ENCODE measurements at regions not wholly inside any gene's neighbourhood (a gene's known extent, or its start where the extent isn't known, plus 50 kb on each side); places are given as distances from the start of the nearest gene placed in this dataset.
"Not testable (repeated sequence)": the region's sequence is repeated elsewhere in the genome, so short reads cannot be mapped to it uniquely, and the experiment has no call there.

DNA sequence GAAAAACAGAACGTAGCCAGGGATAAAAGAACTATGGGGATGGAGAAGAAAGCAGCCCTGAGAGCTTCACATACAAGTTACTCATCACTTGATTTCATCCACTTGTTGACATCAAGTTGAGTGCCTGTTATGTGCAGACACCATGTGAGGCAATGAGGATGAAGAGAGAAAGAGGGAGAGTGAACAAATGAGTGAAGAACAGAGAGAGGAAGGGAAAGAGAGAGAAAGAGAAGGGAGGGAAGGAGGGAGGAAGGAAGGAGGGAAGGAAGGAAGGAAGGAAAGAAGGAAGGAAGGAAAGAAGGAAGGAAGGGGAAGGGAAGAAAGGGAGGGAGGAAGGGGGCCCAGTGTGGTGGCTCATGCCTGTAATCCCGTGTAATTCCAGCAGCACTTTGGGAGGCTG lies 72.3 kb upstream of the SMAD3 start:
- Histone ChIP-seq H3K9ac (ENCODE audit: low read length) (no peak overlapping the region), H3K9me3 (ENCODE audit: control insufficient read depth, low read length) (peaks cover 16% of the 10 kb centered on the region), H3K4me1 (ENCODE audit: control insufficient read depth, insufficient read depth, low read length) (peaks cover 11% of the 10 kb centered on the region), H3K27me3 (replicated peaks; ENCODE audit: control insufficient read depth, insufficient read depth, low read length) (no peaks in the 10 kb centered on the region), H3K4me3 (ENCODE audit: low read length) (no peak overlapping the region), H3K36me3 (ENCODE audit: control insufficient read depth, insufficient read depth, low read length, severe bottlenecking) (no peaks in the 10 kb centered on the region)
- no peak for DNase-seq (ENCODE audit: low read depth)

DNA sequence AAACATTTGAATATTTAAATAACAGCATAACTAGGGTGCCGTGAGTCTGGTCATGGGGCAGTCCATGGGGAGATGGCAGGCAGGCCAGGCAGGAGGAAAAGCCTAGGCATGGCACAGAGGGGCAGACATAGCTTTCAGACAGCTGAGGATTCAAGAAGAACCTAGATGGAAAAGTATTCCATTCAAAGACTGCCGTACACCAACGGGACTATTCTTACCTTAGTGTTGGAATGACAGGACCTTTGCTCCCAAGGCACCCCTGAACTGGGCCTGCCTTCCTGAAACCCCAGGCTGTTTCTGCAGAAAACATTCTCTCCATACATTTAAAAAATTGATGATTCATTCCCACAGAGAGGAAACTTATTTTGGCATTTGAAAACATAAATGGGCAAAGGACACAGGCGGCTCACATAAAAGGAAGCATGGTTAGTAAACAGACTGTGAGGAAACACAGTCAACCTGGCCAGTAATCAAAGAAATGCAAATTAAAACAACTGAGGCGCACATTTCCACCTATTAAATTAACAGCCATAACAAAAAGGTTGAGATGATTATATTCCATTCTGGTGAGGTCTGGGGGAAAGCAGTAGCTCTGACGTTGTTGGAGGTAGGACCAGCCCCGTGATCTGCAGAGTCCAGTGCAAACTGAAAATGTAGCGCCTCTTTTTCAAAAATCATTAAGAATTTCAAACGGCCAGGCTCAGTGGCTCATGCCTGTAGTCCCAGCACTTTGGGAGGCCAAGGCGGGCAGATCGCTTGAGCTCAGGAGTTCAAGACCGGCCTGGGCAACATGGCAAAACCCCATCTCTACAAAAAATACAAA lies 71.3 kb upstream of the SMAD3 start:
- H3K4me1 ChIP-seq (ENCODE audit: control insufficient read depth, insufficient read depth, low read length), result peaks cover 11% of the 10 kb centered on the region
- no peak for DNase-seq (ENCODE audit: low read depth)
- H3K27me3 ChIP-seq (replicated peaks; ENCODE audit: control insufficient read depth, insufficient read depth, low read length), result no peaks in the 10 kb centered on the region

DNA sequence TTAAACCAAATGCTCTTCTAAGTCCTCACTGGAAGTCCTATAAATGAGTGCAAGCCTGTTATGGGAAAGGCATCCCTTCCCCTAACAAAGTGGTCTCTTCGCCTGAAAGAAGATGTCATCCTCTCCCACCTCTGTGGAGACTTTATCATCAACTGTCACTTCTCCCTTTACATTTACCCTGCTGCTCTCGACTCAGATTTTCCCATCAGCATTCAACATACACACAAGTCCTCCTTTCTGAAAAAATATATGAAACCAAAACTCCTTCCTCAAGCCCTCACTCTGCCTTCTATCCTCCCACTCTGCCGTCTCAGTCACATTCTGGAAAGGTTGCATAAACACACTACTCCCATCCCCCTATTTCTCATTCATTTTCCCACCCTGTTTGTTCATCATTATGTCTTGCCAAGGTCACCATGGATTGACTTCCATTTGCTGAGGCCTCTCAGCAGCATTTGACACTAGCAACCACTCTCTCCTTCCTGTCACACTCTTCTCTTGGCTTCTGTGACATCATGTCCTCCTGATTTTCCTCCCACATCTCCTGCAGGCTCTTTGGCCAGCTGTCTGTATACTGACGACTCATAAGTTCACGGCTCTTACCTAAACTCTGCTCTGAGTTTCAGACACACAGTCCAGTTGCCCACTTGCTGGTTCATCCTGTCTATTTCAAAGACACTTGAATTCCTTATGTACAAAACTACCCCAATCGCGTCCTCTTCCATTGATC lies 70.3 kb upstream of the SMAD3 start:
- H3K4me3 ChIP-seq (ENCODE audit: low read length), result no peak overlapping the region

More for the DNA sequence above, 71.3 kb upstream of the SMAD3 start:
- no peaks in the 10 kb centered on the region for H3K36me3 ChIP-seq (ENCODE audit: control insufficient read depth, insufficient read depth, low read length, severe bottlenecking)
- peaks cover 12% of the 10 kb centered on the region for H3K9me3 ChIP-seq (ENCODE audit: control insufficient read depth, low read length)
- no peak overlapping the region for H3K4me3 ChIP-seq (ENCODE audit: low read length)
- no peak overlapping the region for H3K9ac ChIP-seq (ENCODE audit: low read length)

DNA sequence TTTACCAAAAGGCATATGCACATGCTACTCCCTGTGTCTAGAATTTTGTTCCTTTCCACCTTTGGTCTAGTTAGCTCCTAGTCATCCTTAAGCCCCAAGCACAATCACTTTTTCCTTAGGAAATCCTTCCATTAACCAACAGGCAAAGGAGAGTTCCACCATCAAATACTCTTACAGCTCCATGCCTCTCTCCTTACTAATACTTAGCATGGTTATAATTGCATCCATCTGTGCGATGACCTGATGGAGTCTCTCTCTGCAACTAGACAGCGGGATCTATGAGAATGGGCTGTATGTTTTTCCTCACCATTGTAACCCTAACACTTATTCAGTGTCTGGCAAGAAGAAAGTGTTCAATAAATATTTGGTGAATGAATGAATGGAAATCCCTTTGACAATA lies 69.3 kb upstream of the SMAD3 start:
- no peak overlapping the region for H3K9ac ChIP-seq (ENCODE audit: low read length)
- H3K4me3 ChIP-seq (ENCODE audit: low read length), result no peak overlapping the region
- no peaks in the 10 kb centered on the region for H3K9me3 ChIP-seq (ENCODE audit: control insufficient read depth, low read length)
- H3K36me3 ChIP-seq (ENCODE audit: control insufficient read depth, insufficient read depth, low read length, severe bottlenecking), result no peaks in the 10 kb centered on the region
- peak; percentile 55 for DNase-seq (ENCODE audit: low read depth)
- H3K4me1 ChIP-seq (ENCODE audit: control insufficient read depth, insufficient read depth, low read length), result peaks cover 11% of the 10 kb centered on the region
- H3K27me3 ChIP-seq (replicated peaks; ENCODE audit: control insufficient read depth, insufficient read depth, low read length), result no peaks in the 10 kb centered on the region

More for the DNA sequence above, 70.3 kb upstream of the SMAD3 start:
- Histone ChIP-seq H3K27me3 (replicated peaks; ENCODE audit: control insufficient read depth, insufficient read depth, low read length) (no peaks in the 10 kb centered on the region), H3K9ac (ENCODE audit: low read length) (no peak overlapping the region), H3K4me1 (ENCODE audit: control insufficient read depth, insufficient read depth, low read length) (peaks cover 11% of the 10 kb centered on the region), H3K9me3 (ENCODE audit: control insufficient read depth, low read length) (peaks cover 3% of the 10 kb centered on the region), H3K36me3 (ENCODE audit: control insufficient read depth, insufficient read depth, low read length, severe bottlenecking) (no peaks in the 10 kb centered on the region)
- peak; percentile 32 for DNase-seq (ENCODE audit: low read depth)

DNA sequence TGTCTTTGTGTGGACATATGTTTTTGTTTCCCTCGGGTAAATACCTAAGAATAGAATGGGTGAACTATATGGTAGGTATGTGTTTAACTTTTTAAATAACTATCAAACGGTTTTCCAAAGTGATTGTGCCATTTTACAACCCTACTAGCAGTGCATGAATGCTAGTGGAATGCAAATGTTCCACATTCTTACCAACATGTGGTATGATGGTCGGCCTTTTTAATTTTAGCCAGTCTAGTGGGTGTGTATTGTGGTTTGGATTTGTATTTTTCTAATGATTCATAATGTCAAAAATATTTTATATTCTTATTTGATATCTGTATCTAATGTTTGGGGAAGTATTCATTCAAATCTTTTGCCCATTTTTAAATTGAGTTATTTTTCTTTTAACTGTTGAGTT lies 68.2 kb upstream of the SMAD3 start:
- H3K4me3 ChIP-seq (ENCODE audit: low read length), result no peak overlapping the region
- H3K36me3 ChIP-seq (ENCODE audit: control insufficient read depth, insufficient read depth, low read length, severe bottlenecking), result no peaks in the 10 kb centered on the region
- H3K4me1 ChIP-seq (ENCODE audit: control insufficient read depth, insufficient read depth, low read length), result peaks cover 11% of the 10 kb centered on the region
- no peaks in the 10 kb centered on the region for H3K27me3 ChIP-seq (replicated peaks; ENCODE audit: control insufficient read depth, insufficient read depth, low read length)
- H3K9ac ChIP-seq (ENCODE audit: low read length), result no peak overlapping the region
- peak; percentile 84 for DNase-seq (ENCODE audit: low read depth)
- no peaks in the 10 kb centered on the region for H3K9me3 ChIP-seq (ENCODE audit: control insufficient read depth, low read length)

DNA sequence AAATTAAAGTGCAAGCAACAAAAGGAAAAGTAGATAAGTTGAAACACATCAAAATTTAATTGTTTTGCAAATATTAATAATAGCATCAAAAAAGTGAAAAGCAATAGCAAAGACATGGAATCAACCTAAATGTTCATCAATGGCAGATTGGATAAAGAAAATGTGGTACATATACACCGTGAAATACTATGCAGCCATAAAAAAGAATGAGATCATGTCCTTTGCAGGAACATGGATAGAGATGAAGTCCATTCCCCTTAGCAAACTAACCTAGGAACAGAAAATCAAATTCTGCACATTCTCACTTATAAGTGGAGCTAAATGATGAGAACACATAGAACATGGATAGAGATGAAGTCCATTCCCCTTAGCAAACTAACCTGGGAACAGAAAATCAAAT lies 67.2 kb upstream of the SMAD3 start:
- peaks cover 11% of the 10 kb centered on the region for H3K4me1 ChIP-seq (ENCODE audit: control insufficient read depth, insufficient read depth, low read length)
- H3K36me3 ChIP-seq (ENCODE audit: control insufficient read depth, insufficient read depth, low read length, severe bottlenecking); DNase-seq (ENCODE audit: low read depth); H3K9me3 ChIP-seq (ENCODE audit: control insufficient read depth, low read length); H3K4me3 ChIP-seq (ENCODE audit: low read length); H3K27me3 ChIP-seq (replicated peaks; ENCODE audit: control insufficient read depth, insufficient read depth, low read length); H3K9ac ChIP-seq (ENCODE audit: low read length): not testable (repeated sequence)

DNA sequence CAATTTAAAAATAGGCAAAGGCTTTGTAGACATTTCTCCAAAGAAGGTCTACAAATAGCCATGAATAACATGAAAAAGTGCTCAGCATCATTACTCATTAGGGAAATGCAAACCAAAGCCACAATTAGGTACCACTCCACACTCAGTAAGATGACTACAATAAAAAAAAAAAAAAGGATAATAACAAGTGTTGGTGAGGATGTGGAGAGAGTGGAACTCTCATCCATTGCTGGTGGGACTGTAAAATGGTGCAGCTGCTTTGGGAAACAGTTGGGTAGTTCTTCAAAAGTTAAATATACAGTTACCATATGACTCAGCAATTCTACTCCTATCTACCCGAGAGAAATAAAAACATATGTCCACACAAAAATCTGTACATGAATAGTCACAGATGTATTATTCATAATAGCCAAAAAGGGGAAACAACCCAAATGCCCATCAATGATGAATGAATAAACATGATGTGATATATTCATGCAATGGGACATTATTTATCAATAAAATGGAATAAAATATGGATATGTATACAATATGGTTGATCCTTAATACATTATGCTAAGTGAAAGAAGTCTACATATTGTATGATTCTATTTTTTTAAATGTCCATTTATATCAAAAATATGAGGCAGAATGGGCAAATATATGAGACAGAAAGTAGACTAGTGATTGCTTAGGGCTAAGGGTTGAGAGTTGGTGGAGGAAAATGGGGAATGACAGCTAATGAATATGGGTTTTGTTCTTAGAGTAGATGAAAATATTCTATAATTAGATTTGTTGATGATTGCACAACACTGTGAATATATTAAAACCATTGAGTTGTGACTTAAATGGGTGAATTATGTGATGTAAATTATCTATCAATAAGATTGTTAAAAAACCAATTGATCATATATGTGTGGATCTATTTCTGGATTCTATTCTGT lies 66.1 kb upstream of the SMAD3 start:
- Histone ChIP-seq H3K4me1 (ENCODE audit: control insufficient read depth, insufficient read depth, low read length) (peaks cover 11% of the 10 kb centered on the region), H3K9me3 (ENCODE audit: control insufficient read depth, low read length) (no peaks in the 10 kb centered on the region), H3K27me3 (replicated peaks; ENCODE audit: control insufficient read depth, insufficient read depth, low read length) (no peaks in the 10 kb centered on the region), H3K9ac (ENCODE audit: low read length) (no peak overlapping the region), H3K36me3 (ENCODE audit: control insufficient read depth, insufficient read depth, low read length, severe bottlenecking) (no peaks in the 10 kb centered on the region), H3K4me3 (ENCODE audit: low read length) (no peak overlapping the region)
- DNase-seq (ENCODE audit: low read depth), result no peak

DNA sequence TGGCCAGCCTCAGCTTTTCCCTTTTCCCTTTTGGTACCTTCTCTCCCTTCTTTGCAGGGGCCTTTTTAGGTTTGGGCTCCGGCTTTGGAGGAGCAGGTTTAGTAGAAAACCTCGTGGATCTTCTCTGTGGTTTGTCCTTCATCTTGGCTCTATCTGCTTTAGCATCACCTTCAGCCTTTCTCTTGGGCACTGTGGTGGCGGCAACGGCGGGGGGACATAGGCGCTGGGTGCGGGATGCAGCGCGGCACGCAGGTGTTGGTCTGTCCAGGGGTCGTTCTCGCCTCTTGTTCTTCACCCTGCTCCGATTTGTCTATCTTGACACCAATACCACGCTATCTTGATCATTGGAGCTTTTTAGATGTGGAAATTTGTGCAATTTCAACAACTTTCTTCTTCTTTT lies 64.5 kb upstream of the SMAD3 start:
- Histone ChIP-seq H3K9me3 (ENCODE audit: control insufficient read depth, low read length) (no peaks in the 10 kb centered on the region), H3K4me1 (ENCODE audit: control insufficient read depth, insufficient read depth, low read length) (peaks cover 11% of the 10 kb centered on the region), H3K27me3 (replicated peaks; ENCODE audit: control insufficient read depth, insufficient read depth, low read length) (no peaks in the 10 kb centered on the region), H3K9ac (ENCODE audit: low read length) (no peak overlapping the region), H3K36me3 (ENCODE audit: control insufficient read depth, insufficient read depth, low read length, severe bottlenecking) (no peaks in the 10 kb centered on the region), H3K4me3 (ENCODE audit: low read length) (no peak overlapping the region)
- no peak for DNase-seq (ENCODE audit: low read depth)

DNA sequence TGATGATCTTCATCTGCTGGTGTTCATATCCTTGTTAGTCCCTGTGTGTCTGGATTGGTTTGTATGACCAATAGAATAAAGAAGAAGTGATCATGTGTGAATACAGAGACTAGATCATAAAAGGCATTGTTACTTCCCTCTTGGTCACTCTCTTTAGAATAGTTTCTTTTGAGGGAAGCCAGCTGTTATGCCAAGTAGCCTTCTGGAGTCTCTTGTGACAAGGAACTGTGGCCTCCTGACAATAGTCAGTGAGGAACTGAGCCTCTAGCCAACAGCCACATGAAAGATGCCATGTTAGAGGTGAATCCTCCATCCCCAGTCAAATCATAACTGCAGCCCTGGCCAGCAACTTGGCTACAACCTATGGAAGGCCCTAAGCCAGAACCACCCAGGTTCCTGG lies 63.0 kb upstream of the SMAD3 start:
- no peak for DNase-seq (ENCODE audit: low read depth)
- Histone ChIP-seq H3K36me3 (ENCODE audit: control insufficient read depth, insufficient read depth, low read length, severe bottlenecking) (no peaks in the 10 kb centered on the region), H3K4me1 (ENCODE audit: control insufficient read depth, insufficient read depth, low read length) (peaks cover 6% of the 10 kb centered on the region), H3K9me3 (ENCODE audit: control insufficient read depth, low read length) (no peaks in the 10 kb centered on the region), H3K4me3 (ENCODE audit: low read length) (no peak overlapping the region), H3K27me3 (replicated peaks; ENCODE audit: control insufficient read depth, insufficient read depth, low read length) (no peaks in the 10 kb centered on the region), H3K9ac (ENCODE audit: low read length) (no peak overlapping the region)

DNA sequence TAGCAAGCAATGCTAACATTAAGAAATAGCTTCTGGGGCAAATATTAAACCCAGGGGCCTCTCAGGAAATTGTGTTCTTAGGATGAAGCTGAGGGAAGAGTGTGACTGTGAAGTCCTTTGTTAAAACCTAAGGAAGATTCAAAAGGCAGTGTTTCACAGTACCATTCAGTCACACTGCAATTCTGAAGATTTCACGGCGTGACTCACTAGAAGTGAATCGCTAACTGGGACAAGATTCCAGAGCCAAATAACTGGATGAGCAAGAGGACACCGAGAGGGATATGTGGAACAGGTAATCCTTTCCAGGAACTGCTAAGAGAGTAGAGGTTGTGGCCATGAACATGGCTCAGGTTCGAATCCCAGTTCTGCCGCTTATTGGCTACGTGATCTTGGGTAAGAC lies 61.8 kb upstream of the SMAD3 start:
- H3K27me3 ChIP-seq (replicated peaks; ENCODE audit: control insufficient read depth, insufficient read depth, low read length), result no peaks in the 10 kb centered on the region
- no peaks in the 10 kb centered on the region for H3K4me1 ChIP-seq (ENCODE audit: control insufficient read depth, insufficient read depth, low read length)
- no peak for DNase-seq (ENCODE audit: low read depth)
- no peaks in the 10 kb centered on the region for H3K36me3 ChIP-seq (ENCODE audit: control insufficient read depth, insufficient read depth, low read length, severe bottlenecking)
- no peaks in the 10 kb centered on the region for H3K9me3 ChIP-seq (ENCODE audit: control insufficient read depth, low read length)
- no peak overlapping the region for H3K9ac ChIP-seq (ENCODE audit: low read length)
- H3K4me3 ChIP-seq (ENCODE audit: low read length), result no peak overlapping the region

DNA sequence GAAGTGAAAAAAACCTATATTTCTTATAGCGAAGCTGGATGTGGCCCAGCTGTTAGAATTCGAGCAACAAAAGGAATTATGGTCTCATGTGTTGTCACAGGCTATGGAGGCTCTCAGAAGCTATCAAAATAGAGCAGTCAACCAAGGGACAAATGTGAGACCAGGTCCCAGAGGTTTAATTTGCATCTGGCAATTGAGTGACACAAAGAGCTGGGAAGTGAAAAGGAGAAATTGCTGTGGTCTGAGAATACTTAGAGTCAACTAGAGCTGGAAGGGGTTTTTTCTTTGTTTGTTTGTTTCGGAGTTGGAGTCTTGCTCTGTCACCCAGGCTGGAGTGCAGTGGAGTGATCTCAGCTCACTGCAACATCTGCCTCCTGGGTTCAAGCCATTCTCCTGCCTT lies 61.3 kb upstream of the SMAD3 start:
- H3K9ac ChIP-seq (ENCODE audit: low read length), result no peak overlapping the region
- no peaks in the 10 kb centered on the region for H3K9me3 ChIP-seq (ENCODE audit: control insufficient read depth, low read length)
- no peak for DNase-seq (ENCODE audit: low read depth)
- H3K4me3 ChIP-seq (ENCODE audit: low read length), result no peak overlapping the region
- no peaks in the 10 kb centered on the region for H3K36me3 ChIP-seq (ENCODE audit: control insufficient read depth, insufficient read depth, low read length, severe bottlenecking)
- H3K4me1 ChIP-seq (ENCODE audit: control insufficient read depth, insufficient read depth, low read length), result no peaks in the 10 kb centered on the region
- H3K27me3 ChIP-seq (replicated peaks; ENCODE audit: control insufficient read depth, insufficient read depth, low read length), result no peaks in the 10 kb centered on the region
